ENCODE measurements at regions not wholly inside any gene's neighbourhood (a gene's known extent, or its start where the extent isn't known, plus 50 kb on each side); places are given as distances from the start of the nearest gene placed in this dataset.
"Not testable (repeated sequence)": the region's sequence is repeated elsewhere in the genome, so short reads cannot be mapped to it uniquely, and the experiment has no call there.

DNA sequence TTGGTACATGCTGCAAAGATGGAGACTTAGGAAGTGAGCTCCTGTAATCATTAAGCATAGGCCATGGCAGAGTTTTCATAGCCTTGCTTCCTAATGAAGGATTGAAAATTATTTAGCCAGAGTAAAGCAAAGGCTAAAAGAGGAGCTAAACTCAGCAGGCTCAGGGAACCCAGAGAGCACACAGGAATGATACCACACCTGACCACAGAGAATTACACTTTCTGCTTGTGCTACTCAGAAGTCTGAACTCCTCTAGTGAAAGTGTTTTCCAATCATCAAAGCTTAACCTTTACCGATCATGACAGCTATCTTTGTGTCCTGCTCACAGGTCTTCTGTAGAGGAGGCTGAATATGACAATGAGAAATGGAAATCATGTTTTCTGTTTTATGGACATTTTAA is 347.7 kb downstream of the OTUD1 start:
- no peaks in the 10 kb centered on the region for H3K4me1 ChIP-seq (ENCODE audit: control insufficient read depth, insufficient read depth, low read length)
- H3K27ac ChIP-seq (ENCODE audit: low read length) = no peak overlapping the region
- H3K27me3 ChIP-seq (ENCODE audit: control insufficient read depth, insufficient read depth, low read length) = no peaks in the 10 kb centered on the region
- CTCF ChIA-PET = no interaction called here
- in situ Hi-C loops (cut with HindIII; ENCODE audit: low pct_unique_long_range_greater_than_20kb, low sequenced_read_pairs) (no loop called here), intact Hi-C loops (cut with micrococcal nuclease; ENCODE audit: unreplicated experiment) (no loop called here)
- no peak for TF ChIP-seq POLR2AphosphoS5 (IDR thresholded peaks at IDR 0.05; ENCODE audit: low read depth, low read length)
- no peak for TF ChIP-seq TCF7L2 (IDR thresholded peaks at IDR 0.05; ENCODE audit: low read depth, low read length)
- no peak for TF ChIP-seq REST (IDR thresholded peaks at IDR 0.05; ENCODE audit: insufficient read depth in 1 of 2, low read depth in 2 of 2, low read length in 1 of 2)
- TF ChIP-seq, protein P1, sequence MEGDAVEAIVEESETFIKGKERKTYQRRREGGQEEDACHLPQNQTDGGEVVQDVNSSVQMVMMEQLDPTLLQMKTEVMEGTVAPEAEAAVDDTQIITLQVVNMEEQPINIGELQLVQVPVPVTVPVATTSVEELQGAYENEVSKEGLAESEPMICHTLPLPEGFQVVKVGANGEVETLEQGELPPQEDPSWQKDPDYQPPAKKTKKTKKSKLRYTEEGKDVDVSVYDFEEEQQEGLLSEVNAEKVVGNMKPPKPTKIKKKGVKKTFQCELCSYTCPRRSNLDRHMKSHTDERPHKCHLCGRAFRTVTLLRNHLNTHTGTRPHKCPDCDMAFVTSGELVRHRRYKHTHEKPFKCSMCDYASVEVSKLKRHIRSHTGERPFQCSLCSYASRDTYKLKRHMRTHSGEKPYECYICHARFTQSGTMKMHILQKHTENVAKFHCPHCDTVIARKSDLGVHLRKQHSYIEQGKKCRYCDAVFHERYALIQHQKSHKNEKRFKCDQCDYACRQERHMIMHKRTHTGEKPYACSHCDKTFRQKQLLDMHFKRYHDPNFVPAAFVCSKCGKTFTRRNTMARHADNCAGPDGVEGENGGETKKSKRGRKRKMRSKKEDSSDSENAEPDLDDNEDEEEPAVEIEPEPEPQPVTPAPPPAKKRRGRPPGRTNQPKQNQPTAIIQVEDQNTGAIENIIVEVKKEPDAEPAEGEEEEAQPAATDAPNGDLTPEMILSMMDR (IDR thresholded peaks at IDR 0.05) = no peak
- no peak for TF ChIP-seq SIN3A (IDR thresholded peaks at IDR 0.05; ENCODE audit: borderline replicate concordance, insufficient read depth, low read depth, low read length)
- no peak for DNase-seq (ENCODE audit: low read depth, low spot score)
- no peak for ATAC-seq
- no TSS peak for BruUV-seq (replicated peaks)
- H3K4me3 ChIP-seq (ENCODE audit: low read depth in 2 of 2, low read length in 2 of 2) = no peak overlapping the region
- no peaks in the 10 kb centered on the region for H3K36me3 ChIP-seq (ENCODE audit: control insufficient read depth, insufficient read depth, low read length)
- H3K9me3 ChIP-seq (ENCODE audit: control insufficient read depth, insufficient read depth, low read depth, low read length) = no peaks in the 10 kb centered on the region
- POLR2A ChIA-PET = no interaction called here

GRCh38 chr10:23793577-23793976 is 354.7 kb downstream of the OTUD1 start:
- POLR2A ChIA-PET = no interaction called here
- H3K9me3 ChIP-seq (ENCODE audit: control insufficient read depth, insufficient read depth, low read depth, low read length) = no peaks in the 10 kb centered on the region
- H3K27ac ChIP-seq (ENCODE audit: low read length) = no peak overlapping the region
- TF ChIP-seq SIN3A (IDR thresholded peaks at IDR 0.05; ENCODE audit: borderline replicate concordance, insufficient read depth, low read depth, low read length) (no peak), POLR2AphosphoS5 (IDR thresholded peaks at IDR 0.05; ENCODE audit: low read depth, low read length) (no peak), REST (IDR thresholded peaks at IDR 0.05; ENCODE audit: insufficient read depth in 1 of 2, low read depth in 2 of 2, low read length in 1 of 2) (no peak), TCF7L2 (IDR thresholded peaks at IDR 0.05; ENCODE audit: low read depth, low read length) (no peak)
- TF ChIP-seq, protein P1 (IDR thresholded peaks at IDR 0.05) = no peak
- in situ Hi-C loops (cut with HindIII; ENCODE audit: low pct_unique_long_range_greater_than_20kb, low sequenced_read_pairs) (no loop called here), intact Hi-C loops (cut with micrococcal nuclease; ENCODE audit: unreplicated experiment) (no loop called here)
- DNase-seq (ENCODE audit: low read depth, low spot score) (no peak), ATAC-seq (no peak)
- no peaks in the 10 kb centered on the region for H3K27me3 ChIP-seq (ENCODE audit: control insufficient read depth, insufficient read depth, low read length)
- BruUV-seq (replicated peaks) = no TSS peak
- no peaks in the 10 kb centered on the region for H3K36me3 ChIP-seq (ENCODE audit: control insufficient read depth, insufficient read depth, low read length)
- no peak overlapping the region for H3K4me3 ChIP-seq (ENCODE audit: low read depth in 2 of 2, low read length in 2 of 2)
- no peaks in the 10 kb centered on the region for H3K4me1 ChIP-seq (ENCODE audit: control insufficient read depth, insufficient read depth, low read length)
- CTCF ChIA-PET = no interaction called here

DNA sequence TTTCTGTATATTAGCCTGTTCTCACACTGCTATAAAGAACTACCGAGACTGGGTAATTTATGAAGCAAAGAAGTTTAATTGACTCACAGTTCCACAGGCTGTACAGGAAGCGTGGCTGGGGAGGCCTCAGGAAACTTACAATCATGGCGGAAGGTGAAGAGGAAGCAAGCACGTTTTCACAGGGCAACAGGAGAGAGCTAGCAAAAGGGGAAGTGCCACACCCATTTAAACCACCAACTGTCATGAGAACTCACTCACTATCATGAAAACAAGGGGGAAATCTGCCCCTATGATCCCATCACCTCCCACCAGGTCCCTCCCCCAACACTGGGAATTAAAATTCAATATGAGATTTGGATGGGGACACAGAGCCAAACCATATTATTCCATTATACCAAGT is 358.6 kb downstream of the OTUD1 start:
- H3K4me1 ChIP-seq (ENCODE audit: control insufficient read depth, insufficient read depth, low read length); ATAC-seq; CTCF ChIA-PET; H3K4me3 ChIP-seq (ENCODE audit: low read depth in 2 of 2, low read length in 2 of 2); POLR2A ChIA-PET; DNase-seq (ENCODE audit: low read depth, low spot score); H3K27ac ChIP-seq (ENCODE audit: low read length); intact Hi-C loops (cut with micrococcal nuclease; ENCODE audit: unreplicated experiment); H3K27me3 ChIP-seq (ENCODE audit: control insufficient read depth, insufficient read depth, low read length); in situ Hi-C loops (cut with HindIII; ENCODE audit: low pct_unique_long_range_greater_than_20kb, low sequenced_read_pairs); H3K36me3 ChIP-seq (ENCODE audit: control insufficient read depth, insufficient read depth, low read length); BruUV-seq (replicated peaks); H3K9me3 ChIP-seq (ENCODE audit: control insufficient read depth, insufficient read depth, low read depth, low read length): not testable (repeated sequence)
